Smooth muscle cell (in vitro differentiated cells): ENCODE measurements at regions not wholly inside any gene's neighbourhood (a gene's known extent, or its start where the extent isn't known, plus 50 kb on each side); places are given as distances from the start of the nearest gene placed in this dataset. TPM values are rescaled to one million over a fixed set of nuclear protein-coding genes. Genes with fewer than 3 reads are reported as not detected.

Experiments used
- DNase-seq: peaks from one replicate; lab custom pipeline; 2025; ENCODE audit not compliant: unreplicated experiment; lab: John Stamatoyannopoulos, UW
- H2AFZ ChIP-seq: fragments of 200-600 bp; sonication (generic); 2 replicates; pipeline ENCODE4 v1.6.0; 2016; ENCODE audit warnings: antibody characterized with exemption, low read depth, mild to moderate bottlenecking
- H3F3A ChIP-seq: fragments of 200-600 bp; sonication (generic); 2 replicates; pipeline ENCODE4 v1.6.0; 2017; ENCODE audit warnings: antibody characterized with exemption, low read depth
- H3K27ac ChIP-seq: fragments of 200-600 bp; sonication (generic); 2 replicates; pipeline ENCODE4 v1.5.1; 2016; ENCODE audit warnings: low read depth, mild to moderate bottlenecking
- H3K27me3 ChIP-seq: fragments of 200-600 bp; sonication (generic); 2 replicates; pipeline ENCODE4 v1.6.1; 2016; ENCODE audit warnings: low read depth, mild to moderate bottlenecking
- H3K36me3 ChIP-seq: fragments of 200-600 bp; sonication (generic); 2 replicates; pipeline ENCODE4 v1.5.1; 2016; ENCODE audit warnings: low read depth
- H3K4me1 ChIP-seq: fragments of 200-600 bp; sonication (generic); 2 replicates; pipeline ENCODE4 v1.5.1; 2016; ENCODE audit warnings: low read depth
- H3K4me2 ChIP-seq: fragments of 200-600 bp; sonication (generic); 2 replicates; pipeline ENCODE4 v1.6.0; 2016; ENCODE audit warnings: mild to moderate bottlenecking
- H3K4me3 ChIP-seq: fragments of 200-600 bp; sonication (generic); 2 replicates; pipeline ENCODE4 v1.5.1; 2016; ENCODE audit warnings: mild to moderate bottlenecking
- H3K79me2 ChIP-seq: fragments of 200-600 bp; sonication (generic); 2 replicates; pipeline ENCODE4 v1.6.0; 2016; ENCODE audit warnings: low read depth, mild to moderate bottlenecking
- H3K9ac ChIP-seq: fragments of 200-600 bp; sonication (generic); 2 replicates; pipeline ENCODE4 v1.6.0; 2016; ENCODE audit warnings: low read depth
- H3K9me3 ChIP-seq: fragments of 200-600 bp; sonication (generic); replicated peaks from 2 replicates; pipeline ENCODE4 v1.5.1; 2016; ENCODE audit warnings: low read depth
- H4K20me1 ChIP-seq: fragments of 200-600 bp; sonication (generic); 2 replicates; pipeline ENCODE4 v1.6.0; 2016; ENCODE audit warnings: low read depth
- WGBS: methylation state at CpG from one replicate; pipeline ENCODE4 v1.1.7; 2016; ENCODE audit warnings: low lambda C conversion rate; 5-methylcytosine and 5-hydroxymethylcytosine counted together
- small RNA-seq: library from RNA; depleted of rRNA; stranded (forward); fragments of <200 nt; gene quantifications from one replicate; pipeline ENCODE3, GENCODE V24; 2014
- TF ChIP-seq, protein P1 (sequence below): fragments of 200-600 bp; sonication (generic); IDR thresholded peaks from 2 replicates; pipeline ENCODE4 v1.5.1; 2017; ENCODE audit warnings: borderline replicate concordance, mild to moderate bottlenecking, antibody characterized with exemption; ENCODE audit not compliant: insufficient read depth, poor library complexity, severe bottlenecking

DNA sequence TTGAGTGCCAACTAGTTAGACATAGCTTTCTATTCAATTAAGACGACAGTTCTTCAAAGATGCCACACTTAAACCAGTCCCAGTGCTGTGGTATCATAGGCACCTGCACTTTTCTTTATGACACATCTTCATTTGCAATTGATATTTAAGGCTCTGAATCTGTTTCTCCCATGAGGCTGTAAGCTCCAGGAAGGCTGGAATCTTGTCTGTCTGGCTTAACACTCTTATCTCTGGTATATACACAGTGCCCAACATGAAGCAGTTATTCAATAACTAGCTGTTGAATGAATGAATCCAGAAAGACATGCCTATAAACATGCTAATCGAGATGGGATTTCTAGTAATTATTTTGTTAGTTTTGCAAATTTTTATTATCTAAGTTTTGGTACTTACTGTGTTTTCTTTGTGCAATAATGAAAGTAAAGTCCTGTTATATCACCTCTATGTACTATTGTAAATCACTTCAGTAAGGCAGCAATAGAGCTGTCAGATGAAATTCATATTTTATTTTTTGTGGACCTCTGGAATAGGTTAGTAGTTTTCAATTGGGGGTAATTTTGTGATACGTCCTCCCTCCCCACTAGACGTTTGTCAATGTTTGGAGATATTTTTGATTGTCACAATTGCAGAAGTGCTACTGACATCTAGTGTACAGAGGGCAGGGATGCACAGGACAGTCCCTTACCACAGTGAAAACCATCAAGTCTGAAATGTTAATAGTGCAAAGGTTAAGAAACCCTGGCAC is 51.3 kb upstream of the STEAP4 start:
- Histone ChIP-seq H2AFZ (no peak overlapping the region), H3K9me3 (no peaks in the 10 kb centered on the region), H3K4me1 (no peaks in the 10 kb centered on the region), H3F3A (no peaks in the 10 kb centered on the region), H3K4me2 (peak overlapping the region; percentile 70), H3K36me3 (no peaks in the 10 kb centered on the region), H3K79me2 (no peaks in the 10 kb centered on the region), H4K20me1 (no peaks in the 10 kb centered on the region), H3K4me3 (peak overlapping the region; percentile 27), H3K9ac (no peak overlapping the region), H3K27me3 (no peaks in the 10 kb centered on the region), H3K27ac (no peak overlapping the region)
- DNase-seq, result no peak
- TF ChIP-seq, protein P1, sequence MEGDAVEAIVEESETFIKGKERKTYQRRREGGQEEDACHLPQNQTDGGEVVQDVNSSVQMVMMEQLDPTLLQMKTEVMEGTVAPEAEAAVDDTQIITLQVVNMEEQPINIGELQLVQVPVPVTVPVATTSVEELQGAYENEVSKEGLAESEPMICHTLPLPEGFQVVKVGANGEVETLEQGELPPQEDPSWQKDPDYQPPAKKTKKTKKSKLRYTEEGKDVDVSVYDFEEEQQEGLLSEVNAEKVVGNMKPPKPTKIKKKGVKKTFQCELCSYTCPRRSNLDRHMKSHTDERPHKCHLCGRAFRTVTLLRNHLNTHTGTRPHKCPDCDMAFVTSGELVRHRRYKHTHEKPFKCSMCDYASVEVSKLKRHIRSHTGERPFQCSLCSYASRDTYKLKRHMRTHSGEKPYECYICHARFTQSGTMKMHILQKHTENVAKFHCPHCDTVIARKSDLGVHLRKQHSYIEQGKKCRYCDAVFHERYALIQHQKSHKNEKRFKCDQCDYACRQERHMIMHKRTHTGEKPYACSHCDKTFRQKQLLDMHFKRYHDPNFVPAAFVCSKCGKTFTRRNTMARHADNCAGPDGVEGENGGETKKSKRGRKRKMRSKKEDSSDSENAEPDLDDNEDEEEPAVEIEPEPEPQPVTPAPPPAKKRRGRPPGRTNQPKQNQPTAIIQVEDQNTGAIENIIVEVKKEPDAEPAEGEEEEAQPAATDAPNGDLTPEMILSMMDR, result peak; percentile 38
- 47% methylated on average over 4 of the region's 4 CpGs for WGBS

DNA sequence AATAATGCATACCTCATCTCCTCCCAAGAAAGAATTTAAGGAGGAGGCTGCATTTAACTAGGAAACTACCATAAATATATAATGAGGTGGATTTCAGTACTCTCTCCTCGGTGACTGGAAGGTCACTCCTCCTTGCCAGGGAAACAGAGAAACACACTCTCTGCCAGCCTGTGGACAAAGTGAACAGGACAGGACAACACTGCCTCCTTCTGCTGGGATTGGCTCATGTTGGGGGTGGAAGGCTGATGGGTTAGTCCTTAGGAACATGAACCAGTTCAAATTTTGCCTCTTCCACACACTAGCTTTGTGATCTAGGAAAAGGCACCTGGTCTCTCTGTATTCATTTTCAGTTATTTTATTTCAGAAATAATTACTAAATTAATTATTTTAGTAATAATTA is 50.6 kb upstream of the STEAP4 start:
- 55% methylated on average over 1 of the region's 1 CpG for WGBS

More for the DNA sequence above, 50.6 kb upstream of the STEAP4 start:
- H3K27ac ChIP-seq, result no peak overlapping the region
- H3K4me2 ChIP-seq, result no peak overlapping the region
- DNase-seq, result no peak
- H4K20me1 ChIP-seq, result no peaks in the 10 kb centered on the region
- no peak overlapping the region for H3K4me3 ChIP-seq
- H3K9ac ChIP-seq, result no peak overlapping the region
- H3K27me3 ChIP-seq, result no peaks in the 10 kb centered on the region
- H3K9me3 ChIP-seq, result no peaks in the 10 kb centered on the region
- no peak overlapping the region for H2AFZ ChIP-seq
- H3K36me3 ChIP-seq, result no peaks in the 10 kb centered on the region
- TF ChIP-seq, protein P1, result peak; percentile 15
- no peaks in the 10 kb centered on the region for H3K4me1 ChIP-seq
- H3F3A ChIP-seq, result no peaks in the 10 kb centered on the region
- no peaks in the 10 kb centered on the region for H3K79me2 ChIP-seq

Small RNAs in the stretch of these regions (small RNA-seq; reads per million reads assigned to genes)
- gene EIF4A1P13 (not detected), gene RF00272 (not detected)
